Liver (tissue), 8 donors: ENCODE measurements at regions not wholly inside any gene's neighbourhood (a gene's known extent, or its start where the extent isn't known, plus 50 kb on each side); places are given as distances from the start of the nearest gene placed in this dataset.
A peak's percentile ranks its signal among the peaks of the same experiment; 100 is the strongest.

Experiments
- DNase-seq: peaks from one replicate; pipeline ENCODE4 v3.0.0-alpha.2; 2017; ENCODE audit warnings: low spot score
- H3K27ac ChIP-seq, 2 donors: one replicate each; pipeline ENCODE4 v1.7.0; 2013; ENCODE audit warnings: inconsistent platforms in 2 of 2, low read length in 2 of 2, control low read depth in 1 of 2, low read depth in 1 of 2, mild to moderate bottlenecking in 1 of 2
- H3K27me3 ChIP-seq, 4 donors: one replicate each; pipeline versions ENCODE4 v1.6.1 to v1.7.0; 2013; ENCODE audit warnings: low read length in 3 of 4, inconsistent platforms in 1 of 4, mild to moderate bottlenecking in 1 of 4, moderate library complexity in 1 of 4; ENCODE audit not compliant: control insufficient read depth in 4 of 4, insufficient read depth in 4 of 4
- H3K36me3 ChIP-seq, 4 donors: one replicate each; pipeline versions ENCODE4 v1.6.1 to v1.7.0; 2013; ENCODE audit warnings: low read length in 3 of 4, mild to moderate bottlenecking in 3 of 4, low read depth in 1 of 4, moderate library complexity in 1 of 4; ENCODE audit not compliant: control insufficient read depth in 4 of 4, insufficient read depth in 3 of 4
- H3K4me1 ChIP-seq, 4 donors: one replicate each; pipeline versions ENCODE4 v1.6.1 to v1.7.0; 2013; ENCODE audit warnings: low read length in 3 of 4, mild to moderate bottlenecking in 3 of 4, moderate library complexity in 1 of 4; ENCODE audit not compliant: control insufficient read depth in 4 of 4, insufficient read depth in 4 of 4
- H3K4me3 ChIP-seq, 3 donors: one replicate each; pipeline versions ENCODE4 v1.6.1 to v1.7.0; 2013; ENCODE audit warnings: low read length in 3 of 3, control low read depth in 1 of 3, low read depth in 1 of 3, mild to moderate bottlenecking in 1 of 3
- H3K9ac ChIP-seq, 2 donors: one replicate each; pipeline ENCODE4 v1.7.0; 2013; ENCODE audit warnings: low read length in 2 of 2, mild to moderate bottlenecking in 2 of 2, moderate library complexity in 2 of 2, control low read depth in 1 of 2, low read depth in 1 of 2
- H3K9me3 ChIP-seq, 4 donors: one replicate each; pipeline versions ENCODE4 v1.6.1 to v1.7.0; 2013; ENCODE audit warnings: low read length in 3 of 4; ENCODE audit not compliant: control insufficient read depth in 4 of 4
- CTCF ChIP-seq: fragments of 150-350 bp; IDR thresholded peaks from 2 replicates; pipeline ENCODE4 v1.5.1; 2017; ENCODE audit warnings: improper control_type of control experiment, low read depth, low read length; ENCODE audit not compliant: missing input control
- FOXA1 ChIP-seq: IDR thresholded peaks from 2 replicates; pipeline ENCODE4 v1.6.1; 2016; ENCODE audit warnings: antibody characterized with exemption
- FOXA2 ChIP-seq: IDR thresholded peaks from 2 replicates; pipeline ENCODE4 v1.6.1; 2016; ENCODE audit warnings: antibody characterized with exemption
- GABPA ChIP-seq, 2 donors: IDR thresholded peaks in 1 of 2; conservative IDR thresholded peaks in 1 of 2; 2 replicates each; pipeline ENCODE4 v1.6.1; 2016; ENCODE audit warnings: antibody characterized with exemption in 2 of 2, mild to moderate bottlenecking in 1 of 2, moderate library complexity in 1 of 2
- HNF4A ChIP-seq, 2 donors: conservative IDR thresholded peaks; 2 replicates each; pipeline ENCODE4 v1.6.1; 2016; ENCODE audit warnings: antibody characterized with exemption in 2 of 2, mild to moderate bottlenecking in 2 of 2
- JUND ChIP-seq, 2 donors: IDR thresholded peaks; 2 replicates each; pipeline ENCODE4 v1.6.1; 2016; ENCODE audit warnings: antibody characterized with exemption in 2 of 2
- MAX ChIP-seq: IDR thresholded peaks from 2 replicates; pipeline ENCODE4 v1.6.1; 2016; ENCODE audit warnings: antibody characterized with exemption
- NR2F2 ChIP-seq: IDR thresholded peaks from 2 replicates; pipeline ENCODE4 v1.6.1; 2016; ENCODE audit warnings: antibody characterized with exemption
- RAD21 ChIP-seq, 2 donors: IDR thresholded peaks; 2 replicates each; pipeline ENCODE4 v1.6.1; 2016; ENCODE audit warnings: antibody characterized with exemption in 2 of 2, mild to moderate bottlenecking in 2 of 2
- REST ChIP-seq: IDR thresholded peaks from 2 replicates; pipeline ENCODE4 v1.6.1; 2016; ENCODE audit warnings: antibody characterized with exemption, mild to moderate bottlenecking
- RXRA ChIP-seq, 2 donors: IDR thresholded peaks; 2 replicates each; pipeline ENCODE4 v1.6.1; 2017 to 2018; ENCODE audit warnings: antibody characterized with exemption in 2 of 2, mild to moderate bottlenecking in 1 of 2
- SP1 ChIP-seq: IDR thresholded peaks from 2 replicates; pipeline ENCODE4 v1.6.1; 2018; ENCODE audit warnings: antibody characterized with exemption, mild to moderate bottlenecking
- TAF1 ChIP-seq: conservative IDR thresholded peaks from 2 replicates; pipeline ENCODE4 v1.6.1; 2016; ENCODE audit warnings: antibody characterized with exemption, mild to moderate bottlenecking
- YY1 ChIP-seq: IDR thresholded peaks from 2 replicates; pipeline ENCODE4 v1.6.1; 2016; ENCODE audit warnings: antibody characterized with exemption, mild to moderate bottlenecking
- ZBTB33 ChIP-seq: IDR thresholded peaks from 2 replicates; pipeline ENCODE4 v1.6.1; 2016; ENCODE audit warnings: antibody characterized with exemption
- WGBS: extraction: QIAGEN DNeasy Blood & Tissue Kit; methylation state at CpG from one replicate; pipeline ENCODE4 v1.1.7; 2013; 5-methylcytosine and 5-hydroxymethylcytosine counted together
- TF ChIP-seq, protein P1 (sequence below): IDR thresholded peaks from 2 replicates; pipeline ENCODE4 v1.6.1; 2016; ENCODE audit warnings: antibody characterized with exemption
- donor health status: healthy.
- donor health status: healthy.
- donor health status: healthy.
- donor health status: healthy.
- donor health status: healthy.

- TF ChIP-seq GABPA (IDR thresholded peaks at IDR 0.05 in 1 of 2, conservative IDR thresholded peaks at IDR 0.05 in 1 of 2) (no peak), CTCF (no peak), NR2F2 (no peak), YY1 (no peak), SP1 (no peak), ZBTB33 (no peak), HNF4A (conservative IDR thresholded peaks at IDR 0.05) (no peak), MAX (no peak), JUND (IDR thresholded peaks at IDR 0.05) (no peak), FOXA1 (no peak), RAD21 (IDR thresholded peaks at IDR 0.05) (no peak), TAF1 (no peak), RXRA (IDR thresholded peaks at IDR 0.05) (no peak), REST (no peak), FOXA2 (no peak)
- TF ChIP-seq, protein P1, sequence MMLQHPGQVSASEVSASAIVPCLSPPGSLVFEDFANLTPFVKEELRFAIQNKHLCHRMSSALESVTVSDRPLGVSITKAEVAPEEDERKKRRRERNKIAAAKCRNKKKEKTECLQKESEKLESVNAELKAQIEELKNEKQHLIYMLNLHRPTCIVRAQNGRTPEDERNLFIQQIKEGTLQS = no peak
- Histone ChIP-seq H3K27me3 (no peaks in the 10 kb centered on the region), H3K36me3 (no peaks in the 10 kb centered on the region), H3K4me3 (no peak overlapping the region), H3K27ac (no peak overlapping the region), H3K4me1 (peaks cover 0 to 6% (median 0%) of the 10 kb centered on the region in 4 donors), H3K9ac (no peak overlapping the region), H3K9me3 (no peaks in the 10 kb centered on the region)
- WGBS = 56% methylated on average over 3 of the region's 3 CpGs
- DNase-seq = no peak
Observed at GRCh38 chr5:31023105-31023504, 170.4 kb upstream of the CDH6 start.

DNA sequence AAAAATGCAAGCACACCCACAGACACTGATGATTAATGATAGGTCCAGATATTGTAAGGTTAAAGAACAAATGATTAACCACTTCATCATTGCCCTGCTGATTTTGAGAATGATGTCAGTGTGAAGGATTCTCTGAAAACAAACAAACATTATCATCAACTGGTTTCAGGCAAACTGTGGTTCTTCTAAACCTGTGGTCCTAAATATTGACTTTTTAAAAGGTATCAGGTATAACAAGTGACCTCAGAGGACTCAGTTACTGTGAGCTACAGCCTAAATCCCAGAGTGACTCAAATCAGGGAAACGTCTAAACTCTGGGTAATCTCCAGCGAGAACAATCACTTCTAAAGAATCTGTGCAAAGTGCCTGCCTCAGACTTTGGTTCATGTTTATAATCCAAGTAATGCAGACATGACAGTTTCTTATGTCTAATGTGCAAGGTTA lies 172.3 kb upstream of the CDH6 start:
- H3K9ac ChIP-seq = no peak overlapping the region
- 25% methylated on average over 2 of the region's 2 CpGs for WGBS
- peaks cover 0 to under 1% (median 0%) of the 10 kb centered on the region in 4 donors for H3K9me3 ChIP-seq
- no peak overlapping the region for H3K27ac ChIP-seq
- H3K27me3 ChIP-seq = no peaks in the 10 kb centered on the region
- H3K4me1 ChIP-seq = no peaks in the 10 kb centered on the region
- no peaks in the 10 kb centered on the region for H3K36me3 ChIP-seq
- no peak for TF ChIP-seq ZBTB33
- peak in 1 of 2 donors; percentile 9 for TF ChIP-seq RXRA (IDR thresholded peaks at IDR 0.05)
- H3K4me3 ChIP-seq = no peak overlapping the region
- DNase-seq = no peak
